ENCODE measurements at regions not wholly inside any gene's neighbourhood (a gene's known extent, or its start where the extent isn't known, plus 50 kb on each side); places are given as distances from the start of the nearest gene placed in this dataset.

- Mint-ChIP-seq H3K4me1 (ENCODE audit: low read depth) (peaks cover 41% of the 10 kb centered on the region), H3K27me3 (ENCODE audit: insufficient read depth) (peaks cover 1% of the 10 kb centered on the region; the same call in 1 of the 2 replicates), H3K27ac (no peak overlapping the region), H3K9me3 (no peaks in the 10 kb centered on the region; the same call in 1 of the 2 replicates), H3K4me3 (no peak overlapping the region), H3K36me3 (ENCODE audit: low read depth) (peaks cover 7% of the 10 kb centered on the region; the same call in 1 of the 2 replicates)
- no peak for DNase-seq
- no peak for TF ChIP-seq CTCF (IDR thresholded peaks at IDR 0.05)
These were observed 1195.9 kb downstream of the DTWD2 start for GRCh38 chr5:117792476-117792875.

GRCh38 chr5:117788596-117788995 lies 1199.8 kb downstream of the DTWD2 start:
- Mint-ChIP-seq H3K4me1 (ENCODE audit: low read depth) (peaks cover 23% of the 10 kb centered on the region), H3K9me3 (no peaks in the 10 kb centered on the region; the same call in 1 of the 2 replicates), H3K36me3 (ENCODE audit: low read depth) (no peaks in the 10 kb centered on the region), H3K27me3 (ENCODE audit: insufficient read depth) (peaks cover 2% of the 10 kb centered on the region; the same call in 1 of the 2 replicates), H3K4me3 (no peak overlapping the region), H3K27ac (no peak overlapping the region)
- no peak for TF ChIP-seq CTCF (IDR thresholded peaks at IDR 0.05)
- DNase-seq: no peak

GRCh38 chr5:117779171-117779570 lies 1204.5 kb upstream of the SEMA6A start:
- Mint-ChIP-seq H3K36me3 (ENCODE audit: low read depth) (no peaks in the 10 kb centered on the region), H3K9me3 (peaks cover 7% of the 10 kb centered on the region)

GRCh38 chr5:117776977-117777376 lies 1202.4 kb upstream of the SEMA6A start:
- H3K9me3 Mint-ChIP-seq: peaks cover 10% of the 10 kb centered on the region
- no peak overlapping the region for H3K27ac Mint-ChIP-seq
- no peak for TF ChIP-seq CTCF (IDR thresholded peaks at IDR 0.05)
- DNase-seq: no peak
- H3K4me3 Mint-ChIP-seq: no peak overlapping the region
- no peaks in the 10 kb centered on the region for H3K4me1 Mint-ChIP-seq (ENCODE audit: low read depth)
- no peaks in the 10 kb centered on the region for H3K36me3 Mint-ChIP-seq (ENCODE audit: low read depth)
- no peaks in the 10 kb centered on the region; the same call in 1 of the 2 replicates for H3K27me3 Mint-ChIP-seq (ENCODE audit: insufficient read depth)

More at GRCh38 chr5:117779171-117779570, 1204.5 kb upstream of the SEMA6A start:
- no peak for TF ChIP-seq CTCF (IDR thresholded peaks at IDR 0.05)
- Mint-ChIP-seq H3K4me1 (ENCODE audit: low read depth) (no peaks in the 10 kb centered on the region), H3K27me3 (ENCODE audit: insufficient read depth) (no peaks in the 10 kb centered on the region; the same call in 1 of the 2 replicates), H3K4me3 (no peak overlapping the region), H3K27ac (no peak overlapping the region)
- DNase-seq: no peak

GRCh38 chr5:117769877-117770276 lies 1195.3 kb upstream of the SEMA6A start:
- Mint-ChIP-seq H3K9me3 (peaks cover 14% of the 10 kb centered on the region; the same call in 1 of the 2 replicates), H3K27me3 (ENCODE audit: insufficient read depth) (no peaks in the 10 kb centered on the region), H3K4me1 (ENCODE audit: low read depth) (no peaks in the 10 kb centered on the region), H3K36me3 (ENCODE audit: low read depth) (no peaks in the 10 kb centered on the region), H3K4me3 (no peak overlapping the region), H3K27ac (no peak overlapping the region)
- DNase-seq: no peak
- TF ChIP-seq CTCF (IDR thresholded peaks at IDR 0.05): no peak

Data from HFFc6 (cell line).